H1 (cell line): ENCODE measurements at regions not wholly inside any gene's neighbourhood (a gene's known extent, or its start where the extent isn't known, plus 50 kb on each side); places are given as distances from the start of the nearest gene placed in this dataset.

Experiments
- E2F6 ChIP-seq: IDR thresholded peaks from 2 replicates; pipeline ENCODE4 v1.6.1; 2012; ENCODE audit warnings: inconsistent platforms
- JUN ChIP-seq: IDR thresholded peaks from 2 replicates; pipeline ENCODE4 v1.6.1; 2011; ENCODE audit warnings: low read depth, mild to moderate bottlenecking, improper control_type of control experiment, low read length
- RXRA ChIP-seq: IDR thresholded peaks from 2 replicates; pipeline ENCODE4 v1.6.1; 2011; ENCODE audit warnings: low read depth, mild to moderate bottlenecking, low read length, moderate library complexity; ENCODE audit not compliant: insufficient read depth
- SP2 ChIP-seq: IDR thresholded peaks from 2 replicates; pipeline ENCODE4 v1.6.1; 2012; ENCODE audit warnings: mild to moderate bottlenecking, low read length, inconsistent platforms

DNA sequence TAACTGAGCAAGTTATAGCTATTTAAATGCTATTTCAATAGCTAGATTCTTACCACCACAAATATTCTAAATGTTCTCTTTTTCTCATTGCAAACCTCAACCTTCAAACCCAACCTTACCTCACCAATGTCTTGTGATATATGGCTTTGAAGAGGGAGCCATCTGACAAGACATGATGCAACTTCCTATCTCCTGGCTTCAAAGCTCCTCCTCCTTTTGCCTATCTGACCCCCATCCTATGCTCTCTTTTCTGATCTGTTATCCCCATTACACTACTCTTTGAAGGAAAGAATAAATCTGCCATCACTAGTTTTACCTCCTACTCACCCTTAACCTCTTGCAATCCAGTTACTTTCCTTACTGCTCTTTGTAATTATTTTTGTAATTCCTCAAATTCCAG lies 235.6 kb upstream of the ZSWIM2 start (continued):
- TF ChIP-seq SP2 = no peak
- no peak for TF ChIP-seq RXRA
- TF ChIP-seq E2F6 = no peak
- no peak for TF ChIP-seq JUN
